ENCODE measurements at regions not wholly inside any gene's neighbourhood (a gene's known extent, or its start where the extent isn't known, plus 50 kb on each side); places are given as distances from the start of the nearest gene placed in this dataset.

- DNase-seq: no peak
These were observed 104.6 kb upstream of the BOD1 start for GRCh38 chr5:173720953-173721600.

- no peak for DNase-seq
These were observed 105.3 kb upstream of the BOD1 start for GRCh38 chr5:173721601-173722232.

- DNase-seq: peak; percentile 21
These were observed 110.6 kb upstream of the BOD1 start for GRCh38 chr5:173726846-173727557.

GRCh38 chr5:173727839-173728778 is 111.7 kb upstream of the BOD1 start:
- DNase-seq: peak; percentile 15

- no peak for DNase-seq
These were observed 112.8 kb upstream of the BOD1 start for GRCh38 chr5:173729079-173729765.

- no peak for DNase-seq
These were observed 114.3 kb upstream of the BOD1 start for GRCh38 chr5:173730632-173731298.

- DNase-seq: no peak
These were observed 116.6 kb upstream of the BOD1 start for GRCh38 chr5:173733021-173733420.

GRCh38 chr5:173733425-173733824 is 117.0 kb upstream of the BOD1 start:
- DNase-seq: no peak

GRCh38 chr5:173733831-173734501 is 117.5 kb upstream of the BOD1 start:
- DNase-seq: no peak

- DNase-seq: no peak
These were observed 118.3 kb upstream of the BOD1 start for GRCh38 chr5:173734716-173735115.

- DNase-seq: no peak
These were observed 118.7 kb upstream of the BOD1 start for GRCh38 chr5:173735184-173735583.

- DNase-seq: no peak
These were observed 119.2 kb upstream of the BOD1 start for GRCh38 chr5:173735691-173736090.

GRCh38 chr5:173736374-173736773 is 119.9 kb upstream of the BOD1 start:
- no peak for DNase-seq

GRCh38 chr5:173736923-173737412 is 120.5 kb upstream of the BOD1 start:
- no peak for DNase-seq

- no peak for DNase-seq
These were observed 123.3 kb upstream of the BOD1 start for GRCh38 chr5:173739741-173740140.

- no peak for DNase-seq
These were observed 124.0 kb upstream of the BOD1 start for GRCh38 chr5:173740400-173740799.

- DNase-seq: no peak
These were observed 124.6 kb upstream of the BOD1 start for GRCh38 chr5:173741087-173741486.

GRCh38 chr5:173741729-173742431 is 125.4 kb upstream of the BOD1 start:
- peak; percentile 51 for DNase-seq

- peak; percentile 92 for DNase-seq
These were observed 126.0 kb upstream of the BOD1 start for GRCh38 chr5:173742432-173742816.

GRCh38 chr5:173743641-173744343 is 127.3 kb upstream of the BOD1 start:
- DNase-seq: no peak
